OCI-LY1 (cell line): ENCODE measurements at regions not wholly inside any gene's neighbourhood (a gene's known extent, or its start where the extent isn't known, plus 50 kb on each side); places are given as distances from the start of the nearest gene placed in this dataset.

Source experiments
- H2AFZ ChIP-seq: fragments of 200-600 bp; sonication (generic), shearing (Covaris generic); 2 replicates; pipeline ENCODE4 v1.6.0; 2014; ENCODE audit warnings: antibody characterized with exemption, mild to moderate bottlenecking, low read length
- H3F3A ChIP-seq: fragments of 200-600 bp; sonication (generic), shearing (Covaris generic); 2 replicates; pipeline ENCODE4 v1.6.0; 2014; ENCODE audit warnings: mild to moderate bottlenecking, antibody characterized with exemption, low read length, moderate library complexity; ENCODE audit not compliant: insufficient read depth
- H3K27ac ChIP-seq: fragments of 200-600 bp; sonication (generic); 2 replicates; pipeline ENCODE4 v1.5.1; 2014; ENCODE audit warnings: low read length, mixed run types, mild to moderate bottlenecking, low read depth; ENCODE audit not compliant: poor library complexity, severe bottlenecking
- H3K27me3 ChIP-seq: fragments of 200-600 bp; sonication (generic); 2 replicates; pipeline ENCODE4 v1.6.0; 2014; ENCODE audit warnings: antibody characterized with exemption, mild to moderate bottlenecking, low read length, moderate library complexity; ENCODE audit not compliant: insufficient read depth
- H3K36me3 ChIP-seq: fragments of 200-600 bp; sonication (generic); 2 replicates; pipeline ENCODE4 v1.6.1; 2014; ENCODE audit warnings: mild to moderate bottlenecking, antibody characterized with exemption, low read length, moderate library complexity, mixed read lengths; ENCODE audit not compliant: insufficient read depth
- H3K4me1 ChIP-seq: fragments of 200-600 bp; sonication (generic); 2 replicates; pipeline ENCODE4 v1.5.1; 2014; ENCODE audit warnings: mild to moderate bottlenecking, low read length, moderate library complexity; ENCODE audit not compliant: insufficient read depth, severe bottlenecking
- H3K4me2 ChIP-seq: fragments of 200-600 bp; sonication (generic), shearing (Covaris generic); 2 replicates; pipeline ENCODE4 v1.6.1; 2014; ENCODE audit warnings: low read length
- H3K4me3 ChIP-seq: fragments of 200-600 bp; sonication (generic); 2 replicates; pipeline ENCODE4 v1.5.1; 2014; ENCODE audit warnings: low read length, low read depth, mild to moderate bottlenecking, mixed read lengths; ENCODE audit not compliant: poor library complexity, severe bottlenecking
- H3K79me2 ChIP-seq: fragments of 200-600 bp; shearing (Covaris generic); 2 replicates; pipeline ENCODE4 v1.6.1; 2016; ENCODE audit warnings: mixed run types, low read length, mixed read lengths; ENCODE audit not compliant: insufficient read depth
- H3K9ac ChIP-seq: fragments of 200-600 bp; sonication (generic), shearing (Covaris generic); 2 replicates; pipeline ENCODE4 v1.6.1; 2014; ENCODE audit warnings: mild to moderate bottlenecking, low read length, mixed read lengths
- H3K9me2 ChIP-seq: fragments of 200-600 bp; sonication (generic), shearing (Covaris generic); 2 replicates; pipeline ENCODE4 v1.6.1; 2014; ENCODE audit warnings: low read depth, mild to moderate bottlenecking, low read length, mixed read lengths
- H3K9me3 ChIP-seq: fragments of 200-600 bp; shearing (Covaris generic); 2 replicates; pipeline ENCODE4 v1.6.1; 2014; ENCODE audit warnings: low read length, mixed read lengths
- H4K20me1 ChIP-seq: fragments of 200-600 bp; sonication (generic), shearing (Covaris generic); 2 replicates; pipeline ENCODE4 v1.6.0; 2016; ENCODE audit warnings: mild to moderate bottlenecking, low read length; ENCODE audit not compliant: insufficient read depth
- CTCF ChIP-seq: fragments of 200-600 bp; sonication (generic), shearing (Covaris generic); IDR thresholded peaks from 2 replicates; pipeline ENCODE4 v1.5.1; 2017; ENCODE audit warnings: mild to moderate bottlenecking, antibody characterized with exemption, low read length, moderate library complexity, mixed read lengths
- EZH2 ChIP-seq: fragments of 200-600 bp; sonication (generic), shearing (Covaris generic); IDR thresholded peaks from 2 replicates; pipeline ENCODE4 v1.8.0; 2017; ENCODE audit warnings: borderline replicate concordance, mixed run types, mild to moderate bottlenecking, antibody characterized with exemption, low read length, moderate library complexity, mixed read lengths

DNA sequence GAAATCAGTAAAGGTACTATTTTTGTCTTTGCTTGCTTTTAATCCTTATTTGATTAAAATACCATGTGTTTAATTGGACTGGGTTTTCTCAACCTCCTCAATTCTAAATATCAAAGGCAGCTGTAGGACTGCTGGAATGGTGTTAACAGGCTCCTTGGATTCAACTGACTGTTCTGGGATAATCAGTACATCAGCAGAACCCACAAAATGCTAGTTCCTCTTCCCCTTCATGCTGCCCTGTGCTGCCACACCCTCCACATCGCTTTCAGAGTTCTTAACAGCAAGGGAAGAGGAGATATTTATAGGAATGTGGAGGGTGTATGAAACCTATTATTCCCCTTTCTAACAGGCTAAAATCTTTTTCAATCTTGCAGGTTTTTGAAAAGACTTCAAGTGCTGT, 82.4 kb downstream of the KCTD12 start:
- Histone ChIP-seq H3K4me2 (no peak overlapping the region), H3K9ac (no peak overlapping the region), H4K20me1 (no peaks in the 10 kb centered on the region), H3K9me2 (no peaks in the 10 kb centered on the region), H3K27me3 (no peaks in the 10 kb centered on the region), H3K9me3 (no peaks in the 10 kb centered on the region), H3K79me2 (no peaks in the 10 kb centered on the region), H3F3A (no peaks in the 10 kb centered on the region), H3K36me3 (no peaks in the 10 kb centered on the region), H3K27ac (no peak overlapping the region), H2AFZ (no peak overlapping the region), H3K4me1 (no peaks in the 10 kb centered on the region), H3K4me3 (no peak overlapping the region)
- TF ChIP-seq EZH2 (no peak), CTCF (no peak)

DNA sequence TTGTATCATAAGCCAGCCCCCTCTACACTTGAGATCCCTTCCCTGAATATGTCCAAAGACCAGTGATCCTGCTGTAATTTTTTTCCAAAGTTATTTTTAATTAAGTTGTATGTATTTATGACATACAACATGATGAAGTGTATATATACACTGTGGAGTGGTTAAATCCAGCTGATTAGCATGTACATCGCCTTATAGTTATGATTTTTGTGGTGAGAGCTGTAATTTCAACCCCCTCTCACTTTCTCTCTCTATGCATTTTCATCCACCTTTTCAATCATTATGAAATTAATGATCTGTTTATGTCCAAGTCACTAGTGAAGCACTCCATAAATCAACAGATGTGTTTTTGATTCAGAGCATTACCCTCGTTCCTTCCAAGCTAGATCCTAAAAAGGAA, 85.3 kb downstream of the KCTD12 start:
- Histone ChIP-seq H3K27ac (no peak overlapping the region), H2AFZ (no peak overlapping the region), H3K36me3 (no peaks in the 10 kb centered on the region), H3K4me2 (no peak overlapping the region), H3K4me3 (no peak overlapping the region), H3K9me2 (no peaks in the 10 kb centered on the region), H4K20me1 (no peaks in the 10 kb centered on the region), H3K27me3 (no peaks in the 10 kb centered on the region), H3F3A (no peaks in the 10 kb centered on the region), H3K9ac (no peak overlapping the region), H3K79me2 (no peaks in the 10 kb centered on the region), H3K9me3 (no peaks in the 10 kb centered on the region), H3K4me1 (no peaks in the 10 kb centered on the region)
- TF ChIP-seq EZH2: no peak
- no peak for TF ChIP-seq CTCF

DNA sequence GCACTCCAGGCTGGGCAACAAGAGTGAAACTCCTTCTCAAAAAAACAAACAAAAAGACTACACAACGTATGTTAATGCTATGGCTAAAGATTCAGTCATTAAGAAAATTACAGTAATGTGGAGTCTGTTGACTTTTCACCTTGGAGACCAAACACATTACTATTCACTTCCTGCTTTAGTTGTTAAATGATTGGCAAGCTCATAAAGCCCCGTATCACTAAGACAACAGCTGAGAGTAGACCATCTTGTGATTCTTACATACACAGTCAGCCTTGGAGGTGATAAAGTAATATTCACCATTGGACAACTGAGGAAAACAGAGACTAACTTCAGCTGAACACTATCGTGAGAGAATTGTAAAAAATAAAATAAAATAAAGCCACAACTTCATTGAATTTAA, 86.5 kb downstream of the KCTD12 start:
- no peaks in the 10 kb centered on the region for H3K79me2 ChIP-seq
- no peaks in the 10 kb centered on the region for H4K20me1 ChIP-seq
- no peak overlapping the region for H3K27ac ChIP-seq
- H2AFZ ChIP-seq: no peak overlapping the region
- no peak for TF ChIP-seq CTCF
- TF ChIP-seq EZH2: no peak
- H3K27me3 ChIP-seq: no peaks in the 10 kb centered on the region
- no peaks in the 10 kb centered on the region for H3F3A ChIP-seq
- H3K4me1 ChIP-seq: no peaks in the 10 kb centered on the region
- no peaks in the 10 kb centered on the region for H3K9me3 ChIP-seq
- no peaks in the 10 kb centered on the region for H3K36me3 ChIP-seq
- no peak overlapping the region for H3K9ac ChIP-seq
- H3K4me2 ChIP-seq: no peak overlapping the region
- H3K4me3 ChIP-seq: no peak overlapping the region
- no peaks in the 10 kb centered on the region for H3K9me2 ChIP-seq
